Adipocyte (in vitro differentiated cells): ENCODE measurements at regions not wholly inside any gene's neighbourhood (a gene's known extent, or its start where the extent isn't known, plus 50 kb on each side); places are given as distances from the start of the nearest gene placed in this dataset.
"Not testable (repeated sequence)": the region's sequence is repeated elsewhere in the genome, so short reads cannot be mapped to it uniquely, and the experiment has no call there.

Source experiments
- DNase-seq: peaks from one replicate; pipeline ENCODE4 v3.0.0-alpha.2; 2015; ENCODE audit warnings: low read depth
- H3K27me3 ChIP-seq: replicated peaks from 2 replicates; pipeline ENCODE4 v1.7.0; 2013; ENCODE audit warnings: mild to moderate bottlenecking, low read length, moderate library complexity; ENCODE audit not compliant: control insufficient read depth, insufficient read depth
- H3K36me3 ChIP-seq: 2 replicates; pipeline ENCODE4 v1.7.0; 2013; ENCODE audit warnings: low read length, mild to moderate bottlenecking, moderate library complexity; ENCODE audit not compliant: control insufficient read depth, insufficient read depth, severe bottlenecking
- H3K4me1 ChIP-seq: 2 replicates; pipeline ENCODE4 v1.7.0; 2013; ENCODE audit warnings: mild to moderate bottlenecking, low read length, moderate library complexity; ENCODE audit not compliant: control insufficient read depth, insufficient read depth
- H3K4me3 ChIP-seq: 2 replicates; pipeline ENCODE4 v1.7.0; 2013; ENCODE audit warnings: mild to moderate bottlenecking, low read length, moderate library complexity
- H3K9ac ChIP-seq: 2 replicates; pipeline ENCODE4 v1.7.0; 2013; ENCODE audit warnings: mild to moderate bottlenecking, low read length, moderate library complexity
- H3K9me3 ChIP-seq: 2 replicates; pipeline ENCODE4 v1.7.0; 2013; ENCODE audit warnings: mild to moderate bottlenecking, low read length, moderate library complexity; ENCODE audit not compliant: control insufficient read depth

GRCh38 chr6:20341564-20341963 is 60.1 kb upstream of the E2F3 start:
- Histone ChIP-seq H3K36me3 (no peaks in the 10 kb centered on the region), H3K4me3 (no peak overlapping the region), H3K4me1 (no peaks in the 10 kb centered on the region), H3K9ac (no peak overlapping the region), H3K9me3 (no peaks in the 10 kb centered on the region), H3K27me3 (peaks cover 1% of the 10 kb centered on the region)
- no peak for DNase-seq

- H3K4me3 ChIP-seq, H3K27me3 ChIP-seq, H3K36me3 ChIP-seq, DNase-seq, H3K9me3 ChIP-seq, H3K4me1 ChIP-seq, H3K9ac ChIP-seq: not testable (repeated sequence)
These were observed 54.7 kb upstream of the E2F3 start for GRCh38 chr6:20346948-20347347.

DNA sequence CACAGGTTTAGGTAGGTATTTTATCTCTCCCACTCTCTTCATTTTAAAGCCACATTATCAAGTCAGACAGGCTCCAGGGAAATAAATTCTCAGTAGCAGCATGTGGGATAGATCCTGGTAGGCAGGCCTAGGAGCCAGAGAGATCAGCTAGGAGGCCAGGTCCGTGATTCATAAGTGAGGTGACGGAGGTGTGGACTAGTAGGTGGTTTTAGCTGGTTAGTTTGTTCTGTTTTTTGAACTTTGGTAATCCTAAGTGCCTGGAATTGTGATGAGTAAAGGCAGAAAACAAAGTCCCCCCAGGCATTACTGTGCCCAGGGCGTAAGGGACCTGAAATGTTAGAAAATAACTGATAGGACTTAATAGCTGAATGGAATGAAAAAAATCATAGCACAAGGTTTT is 53.6 kb upstream of the E2F3 start:
- DNase-seq: no peak
- Histone ChIP-seq H3K9ac (no peak overlapping the region), H3K4me1 (no peaks in the 10 kb centered on the region), H3K9me3 (peaks cover 2% of the 10 kb centered on the region), H3K27me3 (no peaks in the 10 kb centered on the region), H3K36me3 (no peaks in the 10 kb centered on the region), H3K4me3 (no peak overlapping the region)

- Histone ChIP-seq H3K36me3 (no peaks in the 10 kb centered on the region), H3K9me3 (peaks cover 9% of the 10 kb centered on the region), H3K27me3 (no peaks in the 10 kb centered on the region), H3K9ac (no peak overlapping the region), H3K4me3 (no peak overlapping the region), H3K4me1 (no peaks in the 10 kb centered on the region)
- no peak for DNase-seq
These were observed 52.5 kb upstream of the E2F3 start for GRCh38 chr6:20349225-20349624.

GRCh38 chr6:20350215-20350614 is 51.5 kb upstream of the E2F3 start:
- Histone ChIP-seq H3K4me1 (no peaks in the 10 kb centered on the region), H3K4me3 (no peak overlapping the region), H3K36me3 (no peaks in the 10 kb centered on the region), H3K9me3 (peaks cover 9% of the 10 kb centered on the region), H3K9ac (no peak overlapping the region), H3K27me3 (no peaks in the 10 kb centered on the region)
- peak; percentile 64 for DNase-seq

DNA sequence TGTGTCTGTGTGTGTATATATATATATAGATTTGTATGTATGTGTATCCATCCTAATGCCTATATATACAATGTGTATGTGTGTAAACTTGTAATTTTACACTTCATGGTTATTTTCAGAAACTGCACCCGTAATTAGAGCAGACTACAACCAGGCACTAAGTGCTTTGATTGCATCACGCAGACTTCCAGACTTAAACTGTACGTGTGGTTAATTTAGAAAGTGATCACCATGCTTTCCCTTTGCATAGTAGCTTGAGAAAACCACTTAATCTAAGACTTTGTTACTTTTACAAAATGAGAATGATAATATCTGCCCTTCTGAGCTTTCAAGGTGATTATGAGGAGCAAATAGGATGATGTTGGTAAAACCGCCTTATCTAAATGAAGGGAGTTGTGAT is 50.1 kb upstream of the E2F3 start:
- DNase-seq: no peak
- Histone ChIP-seq H3K36me3 (no peaks in the 10 kb centered on the region), H3K9ac (no peak overlapping the region), H3K9me3 (peaks cover 9% of the 10 kb centered on the region), H3K27me3 (no peaks in the 10 kb centered on the region), H3K4me1 (no peaks in the 10 kb centered on the region), H3K4me3 (no peak overlapping the region)
